ENCODE measurements at regions not wholly inside any gene's neighbourhood (a gene's known extent, or its start where the extent isn't known, plus 50 kb on each side); places are given as distances from the start of the nearest gene placed in this dataset.

GRCh38 chr7:17524746-17525145 lies 226.3 kb downstream of the AHR start:
- TF ChIP-seq YY1 (IDR thresholded peaks at IDR 0.05; ENCODE audit: extremely low read depth, insufficient replicate concordance, low read depth, low read length) (no peak), REST (IDR thresholded peaks at IDR 0.05; ENCODE audit: low read depth) (no peak), EZH2phosphoT487 (IDR thresholded peaks at IDR 0.05; ENCODE audit: borderline replicate concordance) (no peak)
